Esophagus (tissue), 2 donors: ENCODE measurements at regions not wholly inside any gene's neighbourhood (a gene's known extent, or its start where the extent isn't known, plus 50 kb on each side); places are given as distances from the start of the nearest gene placed in this dataset.

Source experiments
- H3K27ac ChIP-seq, 2 donors: one replicate each; pipeline ENCODE4 v1.5.1; 2013; ENCODE audit warnings: low read depth in 2 of 2, mild to moderate bottlenecking in 2 of 2, inconsistent platforms in 1 of 2, low read length in 1 of 2, moderate library complexity in 1 of 2
- H3K27me3 ChIP-seq, 2 donors: one replicate each; pipeline ENCODE4 v1.6.1; 2013; ENCODE audit warnings: low read length in 2 of 2, control low read depth in 1 of 2, mild to moderate bottlenecking in 1 of 2; ENCODE audit not compliant: insufficient read depth in 2 of 2, control insufficient read depth in 1 of 2
- H3K36me3 ChIP-seq, 2 donors: one replicate each; pipeline ENCODE4 v1.6.1; 2013; ENCODE audit warnings: low read length in 1 of 2; ENCODE audit not compliant: control insufficient read depth in 2 of 2, insufficient read depth in 2 of 2
- H3K4me1 ChIP-seq, 2 donors: one replicate each; pipeline ENCODE4 v1.6.1; 2013; ENCODE audit warnings: low read length in 1 of 2; ENCODE audit not compliant: control insufficient read depth in 2 of 2, insufficient read depth in 2 of 2
- H3K4me3 ChIP-seq, 2 donors: one replicate each; pipeline ENCODE4 v1.5.1; 2013; ENCODE audit warnings: low read length in 2 of 2, mild to moderate bottlenecking in 2 of 2, low read depth in 1 of 2, moderate library complexity in 1 of 2
- H3K9me3 ChIP-seq, 2 donors: one replicate each; pipeline ENCODE4 v1.6.1; 2013; ENCODE audit warnings: mild to moderate bottlenecking in 2 of 2, low read depth in 1 of 2, low read length in 1 of 2, moderate library complexity in 1 of 2; ENCODE audit not compliant: control insufficient read depth in 2 of 2, insufficient read depth in 1 of 2
- WGBS, 2 donors: extraction: QIAGEN DNeasy Blood & Tissue Kit; methylation state at CpG; one replicate each; pipeline ENCODE4 v1.1.7; 2013; 5-methylcytosine and 5-hydroxymethylcytosine counted together
- donor health status: healthy with polysubstance abuse.
- donor health status: Bipolar disorder and iron deficiency.

DNA sequence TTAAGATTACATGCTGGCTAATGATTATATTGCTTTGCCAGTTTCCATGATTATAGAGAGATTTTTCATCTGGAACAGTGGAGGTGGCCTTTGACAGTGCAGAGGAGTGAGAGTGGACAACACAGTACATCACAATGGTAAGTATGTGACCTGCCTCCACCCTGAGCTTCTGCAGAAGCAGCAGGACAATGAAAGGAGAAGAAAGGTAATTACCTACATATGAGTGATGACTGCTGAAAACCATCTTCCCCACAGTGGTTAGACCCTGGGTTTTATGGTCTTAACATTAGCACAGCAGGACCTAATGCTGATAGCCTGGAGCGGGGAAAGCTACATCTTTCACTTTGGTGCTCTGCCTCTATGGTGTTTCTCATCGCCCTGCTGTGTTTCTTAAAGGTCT is 454.7 kb upstream of the DDI1 start:
- WGBS, 2 donors = 77 to 81% methylated on average over 2 of the region's 2 CpGs
- Histone ChIP-seq H3K9me3 (no peaks in the 10 kb centered on the region), H3K4me1 (no peaks in the 10 kb centered on the region), H3K27me3 (no peaks in the 10 kb centered on the region), H3K36me3 (no peaks in the 10 kb centered on the region), H3K27ac (no peak overlapping the region), H3K4me3 (no peak overlapping the region)

GRCh38 chr11:103582351-103582909 is 454.0 kb upstream of the DDI1 start:
- Histone ChIP-seq H3K4me1 (no peaks in the 10 kb centered on the region), H3K9me3 (no peaks in the 10 kb centered on the region), H3K4me3 (no peak overlapping the region), H3K27me3 (no peaks in the 10 kb centered on the region), H3K27ac (no peak overlapping the region), H3K36me3 (no peaks in the 10 kb centered on the region)
- WGBS, 2 donors = 69 to 75% methylated on average over 4 of the region's 4 CpGs

DNA sequence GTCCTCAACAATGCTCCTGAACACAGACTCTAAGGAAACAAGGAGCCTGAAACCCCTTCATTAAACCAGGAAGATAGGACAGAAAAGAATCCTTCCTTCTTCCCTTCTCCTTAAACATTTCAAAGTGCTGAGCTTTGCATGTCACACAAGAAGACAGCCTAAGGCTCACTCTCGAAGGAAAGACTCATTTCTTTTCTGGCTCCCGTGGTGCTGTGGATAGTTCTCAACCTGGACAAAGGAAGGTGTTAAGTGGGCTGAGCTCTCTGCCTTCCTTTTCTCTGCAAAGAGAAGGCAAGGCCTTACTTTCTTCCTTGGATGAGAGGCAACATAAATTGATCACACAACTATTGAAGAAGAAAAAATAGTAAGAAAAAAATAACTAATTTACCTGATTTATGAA is 452.4 kb upstream of the DDI1 start:
- no peak overlapping the region for H3K4me3 ChIP-seq

DNA sequence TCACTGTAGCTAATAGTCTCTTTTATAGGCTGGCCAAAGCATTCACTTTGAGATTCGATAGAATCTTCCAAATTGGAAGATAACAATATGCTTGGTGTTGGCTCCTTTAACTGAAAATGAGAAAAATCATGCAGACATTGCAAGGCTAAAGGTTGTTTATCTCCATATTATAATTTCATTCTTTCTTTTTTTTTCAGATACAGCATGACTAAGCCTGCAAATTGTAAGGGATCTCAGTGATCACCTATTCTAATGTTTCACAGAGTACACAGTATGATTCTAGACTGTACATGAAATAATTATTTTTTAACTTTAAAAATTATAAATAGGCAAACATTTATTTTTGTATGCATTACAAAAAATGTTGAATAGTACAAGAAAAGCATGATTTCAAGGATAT is 451.7 kb upstream of the DDI1 start:
- WGBS, 2 donors = 65 to 73% methylated on average over 1 of the region's 1 CpG
- H3K9me3 ChIP-seq = peaks cover 0 to 2% of the 10 kb centered on the region in 2 donors
- H3K27me3 ChIP-seq = no peaks in the 10 kb centered on the region
- H3K36me3 ChIP-seq = no peaks in the 10 kb centered on the region
- no peak overlapping the region for H3K4me3 ChIP-seq
- no peaks in the 10 kb centered on the region for H3K4me1 ChIP-seq
- H3K27ac ChIP-seq = no peak overlapping the region

More for the DNA sequence above, 452.4 kb upstream of the DDI1 start:
- WGBS, 2 donors = 46 to 67% methylated on average over 2 of the region's 2 CpGs
- no peaks in the 10 kb centered on the region for H3K27me3 ChIP-seq
- no peaks in the 10 kb centered on the region for H3K4me1 ChIP-seq
- no peaks in the 10 kb centered on the region for H3K36me3 ChIP-seq
- no peak overlapping the region for H3K27ac ChIP-seq
- no peaks in the 10 kb centered on the region for H3K9me3 ChIP-seq

DNA sequence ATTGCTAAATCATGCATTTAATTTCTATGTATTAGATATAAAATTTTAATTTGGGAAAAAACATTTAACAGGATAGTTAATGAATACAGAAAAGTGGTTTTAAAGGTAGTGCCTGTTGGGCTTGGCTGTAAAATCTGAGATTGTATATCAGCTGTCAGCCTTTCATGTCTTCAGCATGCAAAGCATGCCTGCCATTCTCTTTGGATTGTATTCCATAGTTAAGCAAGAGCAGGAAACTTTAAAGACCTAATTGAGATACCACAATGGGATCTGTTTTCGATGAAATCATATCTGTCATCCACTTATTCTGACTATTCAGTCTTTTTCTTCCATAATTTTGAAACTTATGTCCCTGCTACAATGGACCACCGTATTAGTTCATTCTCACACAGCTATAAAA is 451.0 kb upstream of the DDI1 start:
- peaks cover 0 to 3% of the 10 kb centered on the region in 2 donors for H3K9me3 ChIP-seq
- no peak overlapping the region for H3K4me3 ChIP-seq
- H3K36me3 ChIP-seq = no peaks in the 10 kb centered on the region
- H3K4me1 ChIP-seq = no peaks in the 10 kb centered on the region
- no peaks in the 10 kb centered on the region for H3K27me3 ChIP-seq
- WGBS, 2 donors = 74 to 76% methylated on average over 2 of the region's 2 CpGs
- no peak overlapping the region for H3K27ac ChIP-seq

DNA sequence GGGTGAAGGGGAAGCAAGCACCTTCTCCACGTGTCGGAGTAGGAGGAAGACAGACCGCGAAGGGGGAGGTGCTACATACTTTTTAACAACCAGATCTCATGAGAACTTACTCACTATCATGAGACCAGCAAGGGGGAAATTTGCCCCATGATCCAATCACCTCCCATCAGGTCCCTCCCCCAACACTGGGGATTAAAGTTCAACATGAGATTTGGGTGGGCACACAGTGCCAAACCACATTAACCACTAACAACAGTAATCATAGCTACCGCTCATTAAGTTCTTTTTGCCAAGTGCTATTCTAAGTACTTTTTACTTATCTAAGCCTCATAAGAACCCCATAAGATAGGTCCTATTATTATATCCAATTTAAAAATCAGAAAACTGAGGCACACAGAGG is 450.5 kb upstream of the DDI1 start:
- Histone ChIP-seq H3K9me3 (peaks cover 0 to 3% of the 10 kb centered on the region in 2 donors), H3K27me3 (no peaks in the 10 kb centered on the region), H3K4me3 (no peak overlapping the region), H3K36me3 (no peaks in the 10 kb centered on the region), H3K27ac (no peak overlapping the region), H3K4me1 (no peaks in the 10 kb centered on the region)
- WGBS, 2 donors = 69 to 89% methylated on average over 5 of the region's 5 CpGs

DNA sequence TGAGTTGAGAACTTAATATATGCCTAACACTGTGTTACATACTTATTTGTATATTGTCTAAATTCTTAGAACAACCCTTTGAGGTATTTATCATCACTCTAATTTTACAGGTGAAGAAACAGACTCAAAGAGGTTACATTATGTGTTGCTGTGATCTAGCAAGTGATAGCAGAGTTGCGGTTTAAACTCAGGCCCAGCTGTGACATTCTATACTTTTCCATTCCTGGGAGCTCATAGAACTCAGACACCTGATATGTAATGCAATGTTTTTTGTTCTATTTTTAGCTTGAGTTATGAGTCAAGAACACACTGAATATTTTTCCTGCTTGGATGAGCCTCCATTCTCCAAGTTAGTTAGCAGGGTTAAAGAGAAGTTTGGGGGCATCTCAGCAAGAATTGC is 449.7 kb upstream of the DDI1 start:
- H3K36me3 ChIP-seq = no peaks in the 10 kb centered on the region
- no peaks in the 10 kb centered on the region for H3K27me3 ChIP-seq
- H3K9me3 ChIP-seq = peaks cover 0 to 3% of the 10 kb centered on the region in 2 donors
- no peaks in the 10 kb centered on the region for H3K4me1 ChIP-seq
- H3K27ac ChIP-seq = no peak overlapping the region
- 71 to 92% methylated on average over 1 of the region's 1 CpG for WGBS, 2 donors
- H3K4me3 ChIP-seq = no peak overlapping the region

GRCh38 chr11:103587901-103588788 is 448.3 kb upstream of the DDI1 start:
- Histone ChIP-seq H3K4me3 (no peak overlapping the region), H3K9me3 (peaks cover 0 to 3% of the 10 kb centered on the region in 2 donors), H3K36me3 (no peaks in the 10 kb centered on the region), H3K4me1 (no peaks in the 10 kb centered on the region), H3K27ac (no peak overlapping the region), H3K27me3 (no peaks in the 10 kb centered on the region)
- WGBS, 2 donors = 54 to 58% methylated on average over 4 of the region's 4 CpGs

- Histone ChIP-seq H3K27me3 (no peaks in the 10 kb centered on the region), H3K4me1 (no peaks in the 10 kb centered on the region), H3K9me3 (peaks cover 2 to 3% of the 10 kb centered on the region in 2 donors), H3K4me3 (no peak overlapping the region), H3K27ac (no peak overlapping the region), H3K36me3 (no peaks in the 10 kb centered on the region)
- 59 to 67% methylated on average over 3 of the region's 3 CpGs for WGBS, 2 donors
Observed at GRCh38 chr11:103591554-103591953, 444.9 kb upstream of the DDI1 start.

DNA sequence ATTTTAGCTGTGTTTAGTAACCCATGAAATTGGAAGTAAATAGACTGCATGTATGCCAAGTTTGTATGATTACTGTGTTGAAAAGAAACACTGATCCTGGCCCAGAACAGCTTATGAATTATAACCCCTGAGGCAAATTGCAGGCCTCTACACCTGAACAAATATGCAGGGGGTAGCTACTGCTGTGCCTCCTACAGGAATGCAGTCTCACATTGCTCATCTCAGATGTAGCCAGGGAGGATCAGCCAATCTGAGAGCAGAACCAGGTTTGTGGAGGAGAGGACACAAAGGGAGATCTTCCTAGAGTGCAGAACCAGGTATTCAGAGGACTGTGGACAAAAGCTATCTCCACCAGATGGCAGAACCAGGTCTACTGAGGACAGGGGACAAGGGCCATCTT is 442.2 kb upstream of the DDI1 start:
- H3K27ac ChIP-seq = no peak overlapping the region
- H3K4me3 ChIP-seq = no peak overlapping the region
- H3K4me1 ChIP-seq = no peaks in the 10 kb centered on the region
- no peaks in the 10 kb centered on the region for H3K27me3 ChIP-seq
- H3K9me3 ChIP-seq = peaks cover 2 to 3% of the 10 kb centered on the region in 2 donors
- H3K36me3 ChIP-seq = no peaks in the 10 kb centered on the region
